ENCODE measurements at regions not wholly inside any gene's neighbourhood (a gene's known extent, or its start where the extent isn't known, plus 50 kb on each side); places are given as distances from the start of the nearest gene placed in this dataset.

GRCh38 chr13:62209529-62209928, 793.9 kb upstream of the PCDH20 start:
- H3K4me3 ChIP-seq (replicated peaks; ENCODE audit: low read depth, low read length), result peak overlapping the region; percentile 46
- DNase-seq (ENCODE audit: extremely low read depth, insufficient read length), result peak; percentile 50
- H3K27me3 ChIP-seq (replicated peaks; ENCODE audit: control insufficient read depth, insufficient read depth, low read length), result no peaks in the 10 kb centered on the region; the same call in 1 of the 2 replicates
- no peak for TF ChIP-seq CTCF (IDR thresholded peaks at IDR 0.05; ENCODE audit: insufficient read depth, low read length, poor library complexity, severe bottlenecking)
- H3K36me3 ChIP-seq (ENCODE audit: control insufficient read depth, insufficient read depth, low read length), result no peaks in the 10 kb centered on the region

GRCh38 chr13:62207388-62207787, 791.7 kb upstream of the PCDH20 start:
- DNase-seq (ENCODE audit: extremely low read depth, insufficient read length), result no peak
- no peak overlapping the region for H3K4me3 ChIP-seq (replicated peaks; ENCODE audit: low read depth, low read length)
- H3K36me3 ChIP-seq (ENCODE audit: control insufficient read depth, insufficient read depth, low read length), result no peaks in the 10 kb centered on the region
- H3K27me3 ChIP-seq (replicated peaks; ENCODE audit: control insufficient read depth, insufficient read depth, low read length), result no peaks in the 10 kb centered on the region
- TF ChIP-seq CTCF (IDR thresholded peaks at IDR 0.05; ENCODE audit: insufficient read depth, low read length, poor library complexity, severe bottlenecking), result no peak

DNA sequence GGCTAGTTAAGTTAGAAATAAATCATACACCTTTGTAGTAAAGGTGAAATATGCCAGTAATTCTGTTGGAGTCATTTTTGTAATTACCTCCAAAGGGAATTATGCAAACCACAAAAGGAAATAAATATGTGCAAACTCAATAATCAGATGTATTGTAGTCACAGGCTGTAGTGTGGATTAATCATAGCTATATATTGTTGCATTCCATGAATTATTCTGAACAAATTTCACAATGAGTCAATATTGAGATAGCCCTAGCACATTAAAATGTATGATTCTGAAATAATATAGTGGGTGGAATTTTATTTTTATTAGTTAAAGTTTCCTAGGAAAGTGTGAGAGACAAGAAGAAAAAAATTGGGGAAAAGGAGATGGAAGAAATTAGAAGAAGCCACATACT, 790.5 kb upstream of the PCDH20 start:
- DNase-seq (ENCODE audit: extremely low read depth, insufficient read length), result no peak
- Histone ChIP-seq H3K4me3 (replicated peaks; ENCODE audit: low read depth, low read length) (no peak overlapping the region), H3K27me3 (replicated peaks; ENCODE audit: control insufficient read depth, insufficient read depth, low read length) (no peaks in the 10 kb centered on the region), H3K36me3 (ENCODE audit: control insufficient read depth, insufficient read depth, low read length) (no peaks in the 10 kb centered on the region)
- TF ChIP-seq CTCF (IDR thresholded peaks at IDR 0.05; ENCODE audit: insufficient read depth, low read length, poor library complexity, severe bottlenecking), result no peak

DNA sequence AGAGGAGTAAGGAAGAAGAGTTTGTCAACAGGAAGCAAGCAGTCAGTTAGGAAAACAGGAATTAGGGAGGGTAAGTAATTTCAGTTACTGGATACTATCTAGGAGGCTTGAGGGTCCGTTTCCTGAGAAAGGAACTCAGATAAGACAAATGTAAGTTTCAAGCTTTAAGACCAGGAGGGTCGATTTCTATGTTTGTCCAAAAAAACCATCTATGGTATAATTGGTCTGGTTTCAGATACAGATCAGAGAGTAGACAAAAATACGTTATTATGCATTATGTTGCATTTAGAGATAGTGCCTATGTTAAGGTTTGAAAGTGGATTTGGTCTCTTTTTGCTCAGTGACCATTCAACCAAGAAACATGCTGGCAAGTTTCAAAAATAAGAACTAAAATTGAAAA, 789.6 kb upstream of the PCDH20 start:
- Histone ChIP-seq H3K36me3 (ENCODE audit: control insufficient read depth, insufficient read depth, low read length) (no peaks in the 10 kb centered on the region), H3K4me3 (replicated peaks; ENCODE audit: low read depth, low read length) (no peak overlapping the region), H3K27me3 (replicated peaks; ENCODE audit: control insufficient read depth, insufficient read depth, low read length) (no peaks in the 10 kb centered on the region)
- no peak for DNase-seq (ENCODE audit: extremely low read depth, insufficient read length)
- no peak for TF ChIP-seq CTCF (IDR thresholded peaks at IDR 0.05; ENCODE audit: insufficient read depth, low read length, poor library complexity, severe bottlenecking)

DNA sequence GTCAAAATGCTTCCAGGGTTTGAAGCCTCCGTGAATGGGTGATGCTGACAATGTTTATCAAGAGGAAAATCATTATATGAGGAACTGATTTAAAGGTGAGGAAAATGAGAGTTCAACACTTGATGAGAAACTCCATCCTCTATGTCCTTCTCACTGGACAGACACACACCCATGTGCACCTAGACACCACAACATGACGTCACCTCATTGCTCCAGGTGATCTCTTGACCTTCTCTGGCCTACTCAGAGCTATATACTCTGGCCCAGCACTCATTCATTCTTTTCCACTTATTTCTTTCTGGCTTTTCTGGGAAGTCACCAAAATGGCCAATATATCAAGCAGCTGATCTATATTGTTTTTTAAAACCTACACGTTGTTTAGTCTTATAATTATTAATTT, 778.7 kb upstream of the PCDH20 start:
- Histone ChIP-seq H3K36me3 (ENCODE audit: control insufficient read depth, insufficient read depth, low read length) (no peaks in the 10 kb centered on the region), H3K4me3 (replicated peaks; ENCODE audit: low read depth, low read length) (no peak overlapping the region), H3K27me3 (replicated peaks; ENCODE audit: control insufficient read depth, insufficient read depth, low read length) (no peaks in the 10 kb centered on the region)
- no peak for TF ChIP-seq CTCF (IDR thresholded peaks at IDR 0.05; ENCODE audit: insufficient read depth, low read length, poor library complexity, severe bottlenecking)
- no peak for DNase-seq (ENCODE audit: extremely low read depth, insufficient read length)

- no peak for DNase-seq (ENCODE audit: extremely low read depth, insufficient read length)
- Histone ChIP-seq H3K4me3 (replicated peaks; ENCODE audit: low read depth, low read length) (no peak overlapping the region), H3K36me3 (ENCODE audit: control insufficient read depth, insufficient read depth, low read length) (no peaks in the 10 kb centered on the region), H3K27me3 (replicated peaks; ENCODE audit: control insufficient read depth, insufficient read depth, low read length) (no peaks in the 10 kb centered on the region)
- TF ChIP-seq CTCF (IDR thresholded peaks at IDR 0.05; ENCODE audit: insufficient read depth, low read length, poor library complexity, severe bottlenecking), result no peak
Measured at GRCh38 chr13:62193919-62194318, 778.3 kb upstream of the PCDH20 start.
